Astrocyte of the spinal cord (primary cell): ENCODE measurements at regions not wholly inside any gene's neighbourhood (a gene's known extent, or its start where the extent isn't known, plus 50 kb on each side); places are given as distances from the start of the nearest gene placed in this dataset.

Experiments
- DNase-seq: peaks from one replicate; pipeline ENCODE4 v3.0.0; 2011; ENCODE audit warnings: low read depth, low spot score
- H3K4me3 ChIP-seq: 2 replicates; pipeline ENCODE4 v1.5.1; 2011; ENCODE audit warnings: low read depth, mild to moderate bottlenecking, low read length, moderate library complexity
- in situ Hi-C: cut with HindIII; loops from 2 replicates; pipeline ENCODE4 v1.10.0; 2017; ENCODE audit warnings: low sequenced_read_pairs
- TF ChIP-seq, protein P1 (sequence below): IDR thresholded peaks from 2 replicates; pipeline ENCODE4 v1.5.1; 2012; ENCODE audit warnings: low read depth, mild to moderate bottlenecking, low read length, inconsistent platforms

DNA sequence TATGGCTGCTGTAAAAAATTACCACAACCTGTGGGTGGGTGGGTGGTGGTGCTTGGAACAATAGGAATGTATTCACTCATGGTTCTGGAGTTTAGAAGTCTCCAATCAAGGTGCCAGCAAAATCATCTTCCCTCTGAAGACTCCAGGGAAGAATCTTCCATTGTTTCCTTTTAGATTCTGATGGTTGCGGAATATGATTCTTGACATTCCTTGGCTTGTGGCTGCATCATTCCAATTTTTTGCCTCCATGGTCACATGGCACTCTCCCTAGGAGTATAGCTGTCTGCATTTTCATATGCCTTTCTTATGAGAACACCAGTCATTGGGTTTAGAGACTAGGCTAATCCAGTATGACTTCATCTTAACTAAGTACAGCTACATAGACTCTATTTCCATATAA is 401.0 kb downstream of the HS3ST3B1 start:
- TF ChIP-seq, protein P1, sequence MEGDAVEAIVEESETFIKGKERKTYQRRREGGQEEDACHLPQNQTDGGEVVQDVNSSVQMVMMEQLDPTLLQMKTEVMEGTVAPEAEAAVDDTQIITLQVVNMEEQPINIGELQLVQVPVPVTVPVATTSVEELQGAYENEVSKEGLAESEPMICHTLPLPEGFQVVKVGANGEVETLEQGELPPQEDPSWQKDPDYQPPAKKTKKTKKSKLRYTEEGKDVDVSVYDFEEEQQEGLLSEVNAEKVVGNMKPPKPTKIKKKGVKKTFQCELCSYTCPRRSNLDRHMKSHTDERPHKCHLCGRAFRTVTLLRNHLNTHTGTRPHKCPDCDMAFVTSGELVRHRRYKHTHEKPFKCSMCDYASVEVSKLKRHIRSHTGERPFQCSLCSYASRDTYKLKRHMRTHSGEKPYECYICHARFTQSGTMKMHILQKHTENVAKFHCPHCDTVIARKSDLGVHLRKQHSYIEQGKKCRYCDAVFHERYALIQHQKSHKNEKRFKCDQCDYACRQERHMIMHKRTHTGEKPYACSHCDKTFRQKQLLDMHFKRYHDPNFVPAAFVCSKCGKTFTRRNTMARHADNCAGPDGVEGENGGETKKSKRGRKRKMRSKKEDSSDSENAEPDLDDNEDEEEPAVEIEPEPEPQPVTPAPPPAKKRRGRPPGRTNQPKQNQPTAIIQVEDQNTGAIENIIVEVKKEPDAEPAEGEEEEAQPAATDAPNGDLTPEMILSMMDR: no peak
- in situ Hi-C loops: no loop called here
- no peak for DNase-seq
- no peak overlapping the region for H3K4me3 ChIP-seq

DNA sequence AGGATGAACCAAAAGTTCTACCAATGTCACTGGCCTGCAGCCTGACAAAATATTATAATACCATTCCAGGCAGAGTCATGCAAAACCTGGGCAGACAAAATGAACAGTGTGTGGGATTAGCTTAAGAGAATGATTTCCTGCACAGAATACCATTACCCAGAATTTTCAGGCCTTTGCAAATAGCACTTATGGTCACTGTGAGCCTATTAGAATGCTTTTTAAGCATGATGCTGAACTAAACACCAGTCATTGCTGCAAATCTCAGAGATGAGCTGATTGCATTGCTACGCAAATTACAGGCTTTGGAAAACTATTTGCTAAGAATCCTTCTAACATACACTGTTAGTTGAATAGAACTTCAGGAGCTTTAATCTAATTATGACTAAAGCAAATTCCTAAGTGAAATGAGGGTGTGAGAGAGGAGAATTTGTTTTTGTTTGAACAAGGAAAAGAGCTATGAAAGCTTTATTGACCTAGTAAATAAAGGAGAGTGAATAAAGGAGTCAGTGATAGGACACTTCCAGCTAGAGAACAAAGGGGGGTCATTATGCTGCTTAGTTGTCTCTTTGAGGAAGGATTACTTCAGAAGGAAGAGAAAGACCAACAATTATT is 398.8 kb downstream of the HS3ST3B1 start:
- no peak for DNase-seq
- H3K4me3 ChIP-seq: no peak overlapping the region
- in situ Hi-C loops: no loop called here
- TF ChIP-seq, protein P1: no peak

DNA sequence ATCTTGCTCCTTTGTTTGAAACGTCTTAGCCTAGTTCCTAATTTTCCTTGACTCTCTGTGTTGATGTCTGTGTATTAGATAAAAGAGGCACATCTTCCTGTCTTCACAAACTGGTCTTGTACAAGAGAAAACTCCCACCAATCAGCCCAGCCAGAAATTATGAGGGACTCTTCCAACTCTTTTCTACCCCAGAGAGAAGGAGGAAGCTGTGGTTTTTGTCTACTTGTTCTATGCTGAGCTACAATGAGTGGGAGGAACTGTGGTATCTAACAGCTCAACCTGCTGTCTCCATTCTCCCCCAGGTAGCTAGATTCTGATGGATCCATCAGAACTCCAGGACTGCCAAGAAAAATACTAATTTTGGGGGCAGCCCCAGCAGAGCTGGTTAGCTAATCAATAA is 392.5 kb downstream of the HS3ST3B1 start:
- no peak for DNase-seq
- in situ Hi-C loops: no loop called here
- TF ChIP-seq, protein P1: no peak
- H3K4me3 ChIP-seq: no peak overlapping the region

DNA sequence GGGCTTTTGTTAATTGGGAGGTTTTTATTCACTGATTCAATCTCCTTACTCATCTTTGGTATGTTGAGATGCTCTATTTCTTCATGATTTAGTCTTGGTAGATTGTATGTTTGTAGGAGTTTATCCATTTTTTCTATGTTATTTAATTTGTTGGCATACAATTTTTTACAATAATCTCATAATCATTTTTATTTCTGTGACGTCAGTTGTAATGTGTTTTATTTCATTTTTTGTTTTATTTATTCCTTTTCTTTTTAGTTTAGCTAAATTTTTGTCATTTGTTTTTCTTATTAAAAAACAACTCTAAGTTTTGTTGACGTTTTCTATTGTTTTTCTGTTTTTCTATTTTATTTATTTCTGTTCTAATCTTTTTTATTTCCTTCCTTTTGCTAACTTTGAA is 389.8 kb downstream of the HS3ST3B1 start:
- H3K4me3 ChIP-seq: no peak overlapping the region
- TF ChIP-seq, protein P1: no peak
- no peak for DNase-seq
- in situ Hi-C loops: no loop called here

DNA sequence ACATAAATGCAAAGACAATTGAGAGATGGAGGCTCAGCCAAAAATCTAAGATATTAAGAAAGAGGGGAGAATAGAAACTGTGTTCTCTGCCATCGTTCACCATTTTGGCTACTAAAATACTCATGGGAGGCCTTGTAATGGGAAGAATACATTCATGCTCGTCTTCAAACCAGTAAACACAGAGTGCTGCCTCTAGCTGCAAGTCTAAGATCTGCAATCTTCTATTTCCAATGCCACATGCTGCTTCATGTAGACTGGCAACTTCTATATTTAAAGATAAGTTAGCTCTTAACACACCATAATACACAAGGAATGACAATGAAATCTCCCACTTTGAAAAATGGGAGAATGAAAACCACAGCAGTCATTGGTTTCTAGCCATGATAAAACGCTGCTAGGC is 387.3 kb downstream of the HS3ST3B1 start:
- no peak for DNase-seq
- in situ Hi-C loops: no loop called here
- no peak overlapping the region for H3K4me3 ChIP-seq
- TF ChIP-seq, protein P1: no peak

DNA sequence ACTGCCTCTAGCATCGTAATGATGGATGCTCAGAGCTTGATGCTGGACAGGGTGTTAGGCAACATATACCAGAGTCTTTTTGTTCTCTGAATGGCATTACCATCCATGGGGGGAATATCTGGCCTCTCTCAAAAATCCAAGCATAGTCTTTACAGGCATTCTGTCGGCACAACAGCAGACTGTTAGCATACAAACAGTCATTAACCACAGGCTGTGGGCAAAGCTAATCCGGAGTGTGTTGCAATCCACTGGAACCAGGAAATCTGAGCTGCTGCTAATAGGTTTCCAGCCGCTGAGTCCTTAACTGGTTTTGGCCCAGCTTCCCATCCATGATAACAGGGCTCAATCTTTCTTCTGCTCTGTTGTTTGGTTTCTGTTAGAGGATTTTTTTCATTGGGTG is 371.9 kb downstream of the HS3ST3B1 start:
- H3K4me3 ChIP-seq: no peak overlapping the region
- in situ Hi-C loops: no loop called here
- peak; percentile 26 for DNase-seq

More for the DNA sequence above, 371.9 kb downstream of the HS3ST3B1 start:
- TF ChIP-seq, protein P1: no peak
